Kidney tubule cell (primary cell): ENCODE measurements at regions not wholly inside any gene's neighbourhood (a gene's known extent, or its start where the extent isn't known, plus 50 kb on each side); places are given as distances from the start of the nearest gene placed in this dataset.

Source experiments
- DNase-seq: peaks from one replicate; pipeline ENCODE4 v3.0.0-alpha.2; 2018; ENCODE audit warnings: low spot score

- no peak for DNase-seq
These were observed 1152.0 kb upstream of the B3GALT2 start for GRCh38 chr1:194338241-194338948.

- DNase-seq, result no peak
These were observed 1146.8 kb upstream of the B3GALT2 start for GRCh38 chr1:194333240-194333639.

- DNase-seq, result no peak
These were observed 1145.3 kb upstream of the B3GALT2 start for GRCh38 chr1:194331758-194332157.

GRCh38 chr1:194322751-194323150, 1136.3 kb upstream of the B3GALT2 start:
- no peak for DNase-seq

DNA sequence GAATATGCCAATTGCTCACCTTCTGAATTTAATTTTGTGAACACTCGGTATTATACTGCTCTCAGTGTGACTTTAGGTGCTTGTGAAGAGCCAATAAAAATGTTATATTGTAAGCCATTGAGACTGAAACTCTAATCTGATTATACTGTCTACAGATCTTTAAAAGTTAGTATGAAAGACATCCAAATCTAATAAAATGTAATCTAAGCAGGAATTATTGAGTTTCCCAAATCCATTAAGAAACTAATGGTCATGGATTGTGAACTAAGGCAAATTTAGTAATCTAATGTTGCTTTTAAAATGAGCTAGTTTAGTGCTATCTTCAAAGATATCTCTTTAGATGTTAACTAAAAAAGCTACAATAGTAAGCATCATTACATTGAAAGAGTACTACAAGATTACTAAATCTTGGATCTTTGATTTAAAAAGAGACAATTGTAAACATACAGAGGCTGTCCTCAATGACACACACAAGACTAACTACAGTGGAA, 1132.4 kb upstream of the B3GALT2 start:
- DNase-seq, result no peak

DNA sequence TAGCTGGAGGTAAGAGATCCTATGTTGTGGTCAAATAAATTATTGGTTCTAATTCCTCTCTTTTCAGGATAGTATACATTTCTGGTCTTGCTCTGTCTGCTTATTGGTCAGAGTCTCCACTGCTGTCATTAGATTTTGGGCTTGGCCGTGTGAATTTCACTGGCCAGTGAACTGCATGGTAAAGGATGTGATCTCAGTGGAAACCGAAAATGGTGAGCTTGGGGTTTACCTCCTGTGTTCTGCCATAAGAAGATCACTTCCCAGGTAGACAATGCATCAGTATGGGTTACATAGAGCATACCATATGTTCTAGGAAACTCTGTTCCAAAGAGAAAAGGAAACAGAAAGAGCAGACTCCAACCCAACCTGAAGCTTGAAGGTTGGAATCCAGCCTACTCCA, 1123.3 kb upstream of the B3GALT2 start:
- no peak for DNase-seq

DNA sequence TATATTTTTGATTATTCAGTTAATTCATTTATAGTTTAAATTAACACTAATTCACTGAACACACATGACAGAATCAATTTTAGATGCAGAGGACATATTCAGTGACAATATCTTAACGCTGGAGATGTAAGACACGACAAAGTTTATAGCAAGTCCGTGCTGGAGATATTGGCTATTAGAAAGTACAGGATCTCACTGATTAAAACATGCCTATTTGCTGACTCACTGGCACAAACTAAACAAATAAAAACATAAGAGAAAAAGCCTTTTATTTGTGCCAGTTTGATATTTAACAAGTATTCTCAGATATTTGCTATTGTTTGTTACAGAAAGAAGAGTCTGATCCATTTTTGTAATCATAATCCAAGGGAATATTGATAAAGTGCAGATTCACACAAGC, 1122.9 kb upstream of the B3GALT2 start:
- no peak for DNase-seq

GRCh38 chr1:194300776-194301175, 1114.4 kb upstream of the B3GALT2 start:
- DNase-seq, result no peak

- no peak for DNase-seq
These were observed 1113.9 kb upstream of the B3GALT2 start for GRCh38 chr1:194300340-194300739.

GRCh38 chr1:194298007-194298598, 1111.7 kb upstream of the B3GALT2 start:
- no peak for DNase-seq

GRCh38 chr1:194297094-194297493, 1110.7 kb upstream of the B3GALT2 start:
- no peak for DNase-seq

- no peak for DNase-seq
These were observed 1109.8 kb upstream of the B3GALT2 start for GRCh38 chr1:194296201-194296600.

- DNase-seq, result peak; percentile 49
These were observed 1109.3 kb upstream of the B3GALT2 start for GRCh38 chr1:194295685-194296084.

DNA sequence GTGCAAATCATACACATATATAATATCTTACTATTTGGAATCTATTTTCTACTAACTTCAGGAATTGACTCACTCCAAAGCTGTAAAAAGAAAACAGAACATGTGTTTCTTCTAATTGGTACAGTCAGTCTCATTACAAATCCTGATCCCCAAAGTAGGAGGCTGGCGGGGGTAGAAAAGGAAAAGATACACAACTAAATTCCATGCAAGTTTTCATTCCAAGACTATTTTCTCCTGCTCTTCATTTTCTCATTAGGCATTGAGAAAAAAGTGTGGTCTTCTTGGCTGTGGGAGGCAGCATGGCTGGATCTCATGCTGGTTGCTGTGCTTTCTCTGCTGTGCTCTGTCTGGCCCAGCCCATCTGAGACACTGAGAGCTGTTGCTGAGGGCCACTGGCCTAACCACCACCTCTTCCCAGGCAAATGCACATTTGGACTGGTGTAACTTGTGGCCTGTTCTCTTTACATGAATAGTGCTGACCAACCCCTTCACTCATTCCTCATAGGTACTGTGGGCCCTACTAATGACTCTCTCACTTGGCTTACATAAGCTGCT, 1107.5 kb upstream of the B3GALT2 start:
- no peak for DNase-seq

GRCh38 chr1:194292966-194293365, 1106.6 kb upstream of the B3GALT2 start:
- no peak for DNase-seq

GRCh38 chr1:194289569-194290266, 1103.3 kb upstream of the B3GALT2 start:
- DNase-seq, result peak; percentile 13

GRCh38 chr1:194288238-194288637, 1101.8 kb upstream of the B3GALT2 start:
- DNase-seq, result no peak

GRCh38 chr1:194281376-194281775, 1095.0 kb upstream of the B3GALT2 start:
- DNase-seq, result no peak

DNA sequence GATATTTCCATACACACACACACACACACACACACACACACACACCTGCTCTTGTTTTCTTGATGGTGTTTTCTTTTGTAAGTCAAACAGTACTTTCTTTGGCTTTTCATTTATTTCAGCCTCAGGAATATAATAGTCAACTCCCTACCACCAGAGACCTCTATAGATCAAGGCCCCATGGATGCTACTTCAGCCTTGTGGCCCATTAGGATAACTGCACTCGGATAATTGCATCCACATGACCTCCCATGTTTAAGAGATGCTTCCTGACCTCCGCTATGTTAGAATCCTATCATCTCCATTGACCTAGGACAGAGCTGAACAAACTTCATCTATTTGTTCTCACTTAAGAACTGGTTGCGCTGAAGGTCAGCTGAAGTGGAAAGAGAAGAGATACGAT, 1094.0 kb upstream of the B3GALT2 start:
- no peak for DNase-seq

DNA sequence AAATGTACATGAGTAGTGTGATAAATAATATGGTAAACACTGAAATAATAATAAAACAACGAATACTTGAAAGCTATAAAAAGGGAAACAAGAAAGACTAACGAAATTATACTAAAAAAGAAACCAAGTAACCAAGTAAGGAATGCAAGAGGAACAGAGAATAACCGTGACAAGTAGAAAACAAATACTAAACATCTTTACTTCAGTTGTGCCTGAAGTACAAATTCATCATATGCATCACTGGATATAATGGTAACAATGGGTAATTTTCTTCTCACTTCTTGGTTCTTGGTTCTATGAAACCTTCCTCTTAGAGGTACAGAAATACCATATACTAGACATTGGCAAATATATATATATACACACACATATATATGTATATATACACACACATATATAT, 1093.6 kb upstream of the B3GALT2 start:
- DNase-seq, result no peak

GRCh38 chr1:194277927-194278326, 1091.5 kb upstream of the B3GALT2 start:
- DNase-seq, result peak; percentile 28

GRCh38 chr1:194273660-194274059, 1087.2 kb upstream of the B3GALT2 start:
- DNase-seq, result no peak

DNA sequence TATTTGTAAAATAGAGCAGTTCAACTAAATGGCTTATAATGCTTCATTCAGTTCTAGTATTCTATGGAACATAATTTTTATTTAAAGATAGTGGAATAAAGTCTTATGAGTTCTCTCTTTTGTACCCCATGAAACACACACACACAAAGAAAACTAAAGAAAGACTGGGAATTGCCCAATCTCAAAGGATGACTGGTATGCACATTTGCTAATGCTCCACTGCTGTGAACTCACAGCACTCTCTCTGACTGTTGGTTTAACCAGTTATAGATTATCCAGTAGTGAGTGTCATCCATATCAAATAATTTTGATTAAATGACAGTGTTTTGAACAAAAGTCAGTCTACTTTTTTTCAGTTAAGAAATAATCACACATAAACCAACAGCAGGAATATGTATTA, 1082.4 kb upstream of the B3GALT2 start:
- peak; percentile 1 for DNase-seq
